HK-2 (cell line): ENCODE measurements at regions not wholly inside any gene's neighbourhood (a gene's known extent, or its start where the extent isn't known, plus 50 kb on each side); places are given as distances from the start of the nearest gene placed in this dataset.

ENCODE experiments used
- DNase-seq: peaks from one replicate; pipeline ENCODE4 v3.0.0-alpha.2; 2018; ENCODE audit not compliant: unreplicated experiment

GRCh38 chr7:41633690-41634089, 69.2 kb downstream of the INHBA start:
- DNase-seq = no peak

DNA sequence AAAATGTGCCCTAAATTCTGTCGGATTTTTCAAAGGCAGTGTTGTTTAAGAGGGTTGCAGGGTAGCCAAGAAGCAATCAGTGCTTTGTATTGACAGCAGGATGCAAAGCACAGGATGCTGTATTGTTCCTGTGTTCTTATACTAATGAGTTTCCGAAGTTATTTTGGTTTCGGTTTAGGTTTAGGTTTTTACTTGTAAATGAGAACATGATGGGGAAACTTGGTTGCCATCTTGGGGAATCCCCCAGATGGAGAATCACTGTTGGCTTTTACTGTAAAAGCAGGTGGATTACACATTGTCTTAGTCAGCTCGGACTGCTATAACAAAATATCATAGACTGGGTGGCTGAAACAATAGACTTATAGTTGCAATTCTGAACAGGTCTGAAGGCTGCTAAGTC, 72.1 kb downstream of the INHBA start:
- DNase-seq = no peak

GRCh38 chr7:41629711-41630111, 73.2 kb downstream of the INHBA start:
- no peak for DNase-seq

DNA sequence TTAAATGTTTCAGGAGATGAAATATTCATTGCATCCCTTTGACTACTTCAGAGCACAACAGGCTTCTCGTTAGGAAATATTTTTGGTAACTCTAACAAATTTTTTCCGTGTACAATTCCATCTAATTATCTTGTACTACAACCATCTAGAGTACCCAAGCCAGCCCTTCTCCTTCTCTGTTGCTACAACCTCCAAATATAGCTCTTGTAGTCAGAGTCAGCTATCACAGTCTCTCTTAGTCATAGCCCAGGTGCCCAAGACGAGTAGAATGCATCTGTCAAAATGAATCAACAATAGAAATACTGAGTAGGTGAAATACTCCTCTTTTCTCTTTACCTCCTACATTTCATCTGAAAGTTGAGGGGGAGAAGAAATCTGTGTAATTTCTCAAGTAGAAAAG, 74.0 kb downstream of the INHBA start:
- no peak for DNase-seq

GRCh38 chr7:41627645-41628298, 75.1 kb downstream of the INHBA start:
- DNase-seq = no peak

- no peak for DNase-seq
These were observed 78.1 kb downstream of the INHBA start for GRCh38 chr7:41624818-41625217.

GRCh38 chr7:41621953-41622831, 80.7 kb downstream of the INHBA start:
- no peak for DNase-seq

DNA sequence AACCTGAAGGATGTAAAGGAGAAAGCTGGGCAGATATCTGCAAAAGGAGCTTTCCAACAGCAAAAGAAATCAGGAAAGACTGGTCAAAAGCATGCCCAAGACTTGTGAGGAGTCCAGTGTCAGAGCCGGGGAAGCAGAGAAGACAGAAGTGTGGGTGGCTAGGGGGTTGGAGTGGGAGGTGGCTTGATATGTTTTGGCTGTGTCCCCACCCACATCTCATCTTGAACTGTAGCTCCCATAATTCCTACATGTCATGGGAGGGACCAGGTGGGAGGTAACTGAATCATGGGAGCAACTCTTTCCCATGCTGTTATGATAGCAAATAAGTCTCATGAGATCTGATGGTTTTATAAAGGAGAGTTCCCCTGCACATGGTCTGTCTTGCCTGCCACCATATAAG, 84.9 kb downstream of the INHBA start:
- DNase-seq = no peak

DNA sequence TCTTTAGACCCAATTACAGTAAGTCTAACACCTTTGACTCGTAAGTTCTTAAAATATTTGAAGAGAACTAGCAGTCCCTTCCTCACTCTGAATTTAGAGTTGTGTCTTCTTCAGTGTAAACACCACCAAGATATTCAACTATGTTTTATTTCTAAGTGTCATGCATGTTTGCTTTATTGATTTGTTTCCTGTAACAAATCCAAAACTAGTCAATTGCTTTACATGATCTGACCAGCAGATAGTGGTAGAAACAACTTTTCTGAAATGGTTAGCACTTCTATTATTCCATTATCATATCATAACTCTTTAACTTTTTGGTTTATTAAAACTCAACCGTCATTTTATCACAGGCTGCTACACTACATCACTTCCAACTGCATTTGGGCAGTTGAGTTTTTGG, 90.1 kb downstream of the INHBA start:
- no peak for DNase-seq

DNA sequence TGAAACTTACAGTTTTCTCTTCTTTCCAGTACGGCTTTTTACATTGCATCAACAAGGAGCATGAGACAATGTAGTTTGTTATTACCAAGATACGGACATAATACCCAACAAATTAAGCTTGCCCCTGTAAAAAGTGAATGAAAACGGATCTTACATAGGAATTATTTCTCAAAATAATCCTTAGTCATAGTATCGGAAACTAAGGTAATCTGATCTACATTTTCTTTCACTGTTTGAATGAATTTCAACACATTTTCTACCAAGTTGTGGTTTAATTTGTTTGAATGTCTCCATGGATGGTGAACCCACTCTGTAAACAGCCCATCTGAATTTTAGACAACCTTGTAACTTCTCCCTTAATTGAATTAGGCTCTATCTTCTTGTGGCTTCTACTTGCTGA, 90.5 kb downstream of the INHBA start:
- no peak for DNase-seq

- DNase-seq = no peak
These were observed 94.4 kb downstream of the INHBA start for GRCh38 chr7:41608447-41608846.

GRCh38 chr7:41603985-41604384, 98.9 kb downstream of the INHBA start:
- no peak for DNase-seq

GRCh38 chr7:41599760-41600159, 103.1 kb downstream of the INHBA start:
- no peak for DNase-seq

DNA sequence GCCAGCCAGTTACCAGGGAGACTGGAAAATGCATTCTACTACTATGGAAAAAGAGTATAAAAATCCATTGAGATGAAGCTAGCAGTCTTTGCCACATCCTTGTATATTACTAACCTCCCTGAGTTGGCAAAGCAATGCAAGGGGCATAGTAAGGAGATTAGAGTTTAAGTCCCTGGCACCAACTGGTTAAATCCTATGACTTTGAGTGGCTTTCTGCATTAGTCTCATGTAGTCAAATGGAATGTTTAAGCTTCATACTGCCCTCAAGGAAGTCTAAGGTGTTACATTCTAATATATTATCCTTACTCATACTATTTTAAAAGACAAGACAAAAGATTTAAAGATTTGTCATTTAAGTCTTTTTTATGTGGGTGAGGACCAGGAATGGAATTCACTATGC, 110.1 kb downstream of the INHBA start:
- no peak for DNase-seq

GRCh38 chr7:41592236-41592635, 110.7 kb downstream of the INHBA start:
- no peak for DNase-seq

DNA sequence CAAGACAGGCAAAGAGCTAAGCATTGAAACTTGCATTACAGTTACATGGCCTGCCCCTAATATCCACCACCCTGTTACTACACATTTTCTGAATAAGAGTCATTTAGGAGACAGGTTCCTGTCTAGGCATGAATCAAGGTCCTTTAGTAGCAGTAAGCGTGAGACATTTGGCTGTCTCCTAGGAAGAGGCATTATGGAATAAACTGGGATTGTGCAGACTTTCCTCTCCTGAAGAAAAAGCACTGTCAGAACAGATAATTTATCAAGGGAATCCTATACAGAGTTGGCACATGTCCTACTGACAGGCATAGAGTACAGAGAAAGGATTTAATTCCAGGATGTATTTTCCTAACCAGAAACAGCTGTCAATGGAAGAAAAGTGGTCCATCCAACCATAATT, 111.9 kb downstream of the INHBA start:
- no peak for DNase-seq

- no peak for DNase-seq
These were observed 114.5 kb downstream of the INHBA start for GRCh38 chr7:41588341-41588740.

DNA sequence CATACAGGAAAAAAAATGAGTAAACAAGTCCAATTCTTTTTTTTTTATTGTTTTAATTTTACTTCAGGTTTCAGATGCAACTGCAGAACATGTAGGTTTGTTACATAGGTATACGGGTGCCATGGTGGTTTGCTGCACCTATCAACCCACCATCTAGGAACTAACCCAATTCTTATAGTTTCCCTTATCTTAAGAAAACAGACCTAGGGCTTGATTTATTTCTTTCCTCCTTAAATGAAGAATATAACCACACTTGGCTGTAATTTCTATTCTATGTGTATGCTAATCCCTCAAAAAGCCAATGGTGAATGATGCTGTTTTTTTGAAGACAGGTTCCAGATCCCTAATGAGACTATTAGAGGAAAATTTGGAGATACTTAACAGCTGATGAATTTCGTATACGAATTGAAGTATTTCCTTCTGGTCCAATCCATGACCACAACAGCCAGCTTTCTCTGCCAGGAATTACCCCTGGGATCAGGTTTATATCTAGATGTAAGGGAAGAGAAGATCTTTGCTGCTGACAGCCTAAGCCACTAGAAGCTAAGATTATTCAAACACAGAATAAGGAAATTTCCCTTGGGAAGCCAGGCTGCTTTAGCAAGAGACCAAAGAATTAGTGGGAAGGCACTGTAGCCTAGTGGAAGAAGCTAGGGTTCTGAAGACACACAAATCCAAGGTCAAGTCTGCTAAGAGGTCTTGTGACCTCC, 115.8 kb downstream of the INHBA start:
- no peak for DNase-seq

DNA sequence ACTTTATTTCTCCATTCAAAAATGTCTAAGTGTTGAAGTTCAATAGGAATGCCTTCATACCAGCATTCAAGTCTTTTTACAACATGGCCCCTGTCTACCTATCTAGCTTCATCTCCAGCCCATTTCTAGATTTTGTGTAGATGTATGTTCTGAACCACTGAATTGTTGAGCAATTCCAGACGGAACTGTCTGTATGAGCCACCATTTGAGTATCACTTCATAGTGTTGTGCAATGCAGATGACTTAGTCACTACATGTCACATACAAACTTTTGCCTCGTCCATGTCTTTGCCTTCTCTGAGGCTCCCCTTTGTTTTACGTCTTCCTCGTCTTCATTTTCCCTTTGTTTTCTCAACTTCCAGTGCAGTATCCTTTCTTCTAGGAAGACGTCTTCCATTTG, 118.1 kb downstream of the INHBA start:
- no peak for DNase-seq

- no peak for DNase-seq
These were observed 120.8 kb downstream of the INHBA start for GRCh38 chr7:41582116-41582515.

GRCh38 chr7:41581041-41581440, 121.8 kb downstream of the INHBA start:
- DNase-seq = no peak

- DNase-seq = no peak
These were observed 122.6 kb downstream of the INHBA start for GRCh38 chr7:41579961-41580935.
